NCI-H526 (cell line): ENCODE measurements at regions not wholly inside any gene's neighbourhood (a gene's known extent, or its start where the extent isn't known, plus 50 kb on each side); places are given as distances from the start of the nearest gene placed in this dataset.
"Not testable (repeated sequence)": the region's sequence is repeated elsewhere in the genome, so short reads cannot be mapped to it uniquely, and the experiment has no call there.

Source experiments
- DNase-seq, 2 experiments: peaks; one replicate each; lab custom pipeline; 2025; lab: John Stamatoyannopoulos, UW

- not testable (repeated sequence) for DNase-seq
Measured at GRCh38 chr10:93127642-93128215, 54.0 kb downstream of the CYP26A1 start.

DNA sequence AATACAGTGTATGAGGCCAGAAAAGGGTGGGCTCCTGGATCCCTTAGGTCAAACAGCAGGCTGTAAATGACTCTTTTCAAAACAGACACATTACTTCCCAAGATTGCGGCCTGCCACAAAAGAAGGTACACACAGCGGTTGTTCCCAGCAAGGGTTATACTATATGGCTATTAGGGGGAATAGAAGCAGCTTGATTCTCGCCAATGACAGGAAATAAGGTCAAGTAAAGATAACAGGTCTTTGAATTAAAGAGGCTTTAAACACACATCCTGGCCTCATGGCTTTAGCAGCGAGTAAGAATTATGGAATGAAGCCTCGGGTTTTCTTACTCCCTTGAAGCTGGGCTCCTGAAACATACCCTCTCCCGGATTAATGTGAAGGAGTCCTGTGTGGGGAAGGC is 58.3 kb downstream of the CYP26A1 start:
- no peak for DNase-seq

- peak in 1 of 2 experiments; percentile 13 for DNase-seq
Measured at GRCh38 chr10:93138113-93138870, 64.6 kb downstream of the CYP26A1 start.

GRCh38 chr10:93139059-93139655 is 65.5 kb downstream of the CYP26A1 start:
- no peak for DNase-seq

- no peak for DNase-seq
Measured at GRCh38 chr10:93142534-93142933, 68.8 kb downstream of the CYP26A1 start.

GRCh38 chr10:93143281-93143680 is 69.6 kb downstream of the CYP26A1 start:
- DNase-seq, result no peak

DNA sequence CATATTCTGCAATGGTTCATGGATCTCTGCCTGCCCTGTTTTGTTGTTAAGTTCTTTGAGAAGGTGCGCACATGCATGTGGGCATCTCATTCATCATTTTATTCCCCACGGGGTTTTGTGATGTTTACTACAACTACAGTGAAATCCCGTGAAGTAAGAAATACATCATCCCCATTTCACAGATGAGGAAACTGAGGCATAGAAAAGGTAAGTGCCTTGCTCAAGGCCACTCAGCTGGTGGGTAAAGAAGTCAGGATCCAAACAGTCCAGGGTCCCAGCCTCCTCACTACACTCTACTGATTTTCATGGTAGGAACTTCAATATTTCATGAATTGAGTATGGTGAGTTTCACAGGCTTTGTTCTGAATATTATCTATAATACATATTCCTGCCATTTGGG is 72.6 kb downstream of the CYP26A1 start:
- no peak for DNase-seq

GRCh38 chr10:93147281-93147680 is 73.6 kb downstream of the CYP26A1 start:
- DNase-seq, result no peak

DNA sequence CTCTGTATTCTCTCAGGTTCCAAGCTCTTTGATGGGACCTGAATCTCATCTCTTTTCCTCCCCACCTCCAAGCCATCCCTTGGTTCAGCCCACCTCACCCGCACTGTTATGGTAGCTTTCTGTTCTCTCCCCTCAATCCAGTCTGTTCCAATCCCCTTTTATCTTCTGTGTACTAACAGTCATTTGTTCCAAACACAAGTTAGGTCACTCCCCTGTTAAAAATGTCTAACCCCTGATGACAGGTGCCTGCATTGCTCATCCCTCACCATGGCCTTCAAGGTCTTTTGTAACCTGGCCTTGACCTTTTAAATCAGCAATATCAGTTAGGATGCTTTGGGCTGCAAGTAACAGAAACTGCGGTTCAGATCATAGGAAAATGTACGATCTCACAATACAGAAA is 74.8 kb downstream of the CYP26A1 start:
- DNase-seq, result no peak

- no peak for DNase-seq
Measured at GRCh38 chr10:93149761-93150160, 76.1 kb downstream of the CYP26A1 start.

DNA sequence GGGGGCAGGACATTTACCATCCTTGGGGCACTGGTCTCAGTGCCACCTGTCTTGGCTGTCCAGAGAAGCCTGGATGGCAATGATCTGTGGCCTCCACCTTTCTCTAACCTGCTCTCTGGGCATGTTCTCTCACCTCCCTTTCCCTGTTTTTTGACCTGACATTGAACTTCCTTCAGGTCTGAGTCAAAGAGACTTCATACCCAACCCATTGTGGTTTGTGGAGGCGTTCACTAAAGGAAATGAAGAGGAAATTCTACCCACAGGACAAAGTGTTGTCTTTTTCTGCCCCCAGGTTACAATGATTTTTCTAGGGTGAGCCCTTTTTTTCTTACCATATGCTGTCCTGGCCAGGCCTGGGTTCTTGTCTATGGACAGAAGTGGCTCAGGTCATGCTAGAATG is 76.6 kb downstream of the CYP26A1 start:
- no peak for DNase-seq

GRCh38 chr10:93150990-93151547 is 77.4 kb downstream of the CYP26A1 start:
- no peak for DNase-seq

DNA sequence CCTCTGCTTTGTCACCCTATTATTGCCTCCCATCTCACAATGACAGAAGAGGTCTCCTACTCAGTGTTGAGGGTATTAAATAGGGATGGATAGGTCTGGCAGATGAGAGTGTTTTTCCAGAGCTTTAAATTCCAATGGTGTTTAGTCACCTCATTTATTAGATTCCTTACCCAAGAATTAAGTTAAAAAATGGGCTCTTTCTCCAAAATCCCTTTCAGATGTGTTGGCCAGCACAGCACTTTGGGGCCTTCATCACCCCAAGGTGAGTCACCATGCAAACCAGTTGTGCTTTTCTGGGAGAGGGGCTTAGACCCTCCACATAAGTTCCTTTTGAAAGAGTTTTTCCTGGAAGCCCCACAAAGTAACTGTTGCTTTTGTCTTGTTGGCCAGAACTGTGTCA is 78.4 kb downstream of the CYP26A1 start:
- no peak for DNase-seq

DNA sequence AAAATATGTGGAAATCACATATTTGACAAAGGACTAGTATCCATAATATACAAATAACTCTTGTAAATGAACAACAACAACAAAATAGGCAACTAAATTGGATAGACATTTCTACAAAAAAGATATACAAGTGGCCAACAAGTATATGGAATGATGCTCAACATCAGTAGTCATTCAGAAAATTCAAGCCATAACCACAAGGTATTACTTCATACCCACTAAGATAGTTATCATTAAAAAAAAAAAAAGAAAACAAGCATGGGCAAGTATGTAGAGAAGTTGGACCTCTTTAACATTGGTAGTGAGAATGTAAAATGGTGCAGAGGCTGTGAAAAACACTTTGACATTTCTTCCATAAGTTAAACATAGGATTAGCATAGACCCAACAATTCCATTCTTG is 80.8 kb downstream of the CYP26A1 start:
- DNase-seq, result no peak

DNA sequence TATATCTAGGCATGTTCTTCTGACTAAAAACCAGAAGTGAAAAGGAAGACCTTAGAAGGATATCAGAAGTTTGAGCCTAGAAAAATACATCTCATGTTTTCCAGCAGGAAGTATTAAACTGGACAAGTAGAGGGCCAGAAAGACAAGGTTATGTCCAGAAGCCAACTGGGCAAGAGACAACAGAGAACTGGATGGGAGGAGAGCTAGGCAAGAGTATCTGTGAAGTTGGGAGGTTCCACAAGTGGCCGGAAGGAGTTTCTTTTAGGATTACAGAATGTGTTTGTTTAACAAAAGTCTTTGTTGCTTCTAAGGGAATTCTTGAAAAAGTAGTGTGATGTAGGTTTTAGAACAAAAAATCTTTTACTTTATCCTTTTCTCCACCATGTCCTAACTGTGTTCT is 86.4 kb downstream of the CYP26A1 start:
- DNase-seq, result no peak

DNA sequence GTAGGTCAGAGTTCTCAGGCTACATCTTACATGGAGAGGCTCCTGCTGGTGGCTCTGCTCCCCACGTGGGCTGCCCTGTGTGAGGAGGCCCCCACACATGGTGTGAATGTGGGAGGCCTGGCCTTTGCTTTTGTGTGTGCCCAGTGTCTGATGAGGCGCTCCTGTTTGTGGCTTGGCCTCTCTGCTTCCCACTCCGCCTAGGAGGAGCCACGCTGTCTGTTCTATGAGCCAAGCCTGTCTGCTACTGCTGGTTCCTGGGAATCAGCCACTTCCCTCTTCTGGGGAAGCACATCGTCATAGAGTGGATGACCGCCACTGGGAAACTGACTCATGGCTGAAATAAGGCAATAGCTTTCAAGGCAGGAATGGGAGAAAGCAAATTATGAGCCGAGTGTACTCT is 87.1 kb downstream of the CYP26A1 start:
- DNase-seq, result no peak

DNA sequence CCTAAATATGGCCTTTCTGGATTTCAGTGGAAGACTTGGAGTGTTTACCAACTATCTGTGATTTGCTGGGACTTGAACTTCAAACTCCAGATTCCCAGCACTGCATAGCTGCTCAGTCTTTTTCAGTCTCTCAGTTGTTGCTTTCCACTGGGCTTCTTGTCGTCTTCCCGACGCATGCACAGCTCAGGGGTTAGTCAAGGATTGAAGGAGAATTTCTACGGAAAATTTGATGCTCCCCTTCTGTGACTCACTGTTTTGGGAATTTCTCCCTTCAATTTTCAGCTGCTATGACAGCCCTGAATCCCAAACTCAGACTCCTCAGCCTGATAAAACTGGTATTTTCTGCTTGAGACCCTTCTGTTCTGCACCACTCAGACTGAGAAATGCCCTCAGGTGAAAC is 91.7 kb downstream of the CYP26A1 start:
- no peak for DNase-seq

DNA sequence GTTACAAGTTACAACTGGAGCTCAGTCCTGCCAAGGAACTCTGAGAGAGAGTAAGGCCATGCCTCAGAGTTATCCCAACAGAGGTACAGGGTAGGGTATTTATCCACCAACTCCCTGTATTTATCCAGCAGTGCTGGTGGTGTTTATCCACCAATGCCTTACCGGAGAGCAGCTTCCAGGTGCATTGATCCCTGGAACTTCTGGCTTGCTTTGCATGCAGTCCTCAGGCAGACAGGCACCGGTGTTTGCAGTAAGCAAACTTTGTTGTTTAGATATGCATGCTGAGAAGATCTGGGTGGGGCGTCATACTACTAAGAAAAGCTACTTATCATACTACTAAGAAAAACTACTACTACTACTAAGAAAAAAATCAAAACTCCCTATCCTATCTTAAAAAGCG is 92.4 kb downstream of the CYP26A1 start:
- peak; percentile 41 to 62 for DNase-seq

DNA sequence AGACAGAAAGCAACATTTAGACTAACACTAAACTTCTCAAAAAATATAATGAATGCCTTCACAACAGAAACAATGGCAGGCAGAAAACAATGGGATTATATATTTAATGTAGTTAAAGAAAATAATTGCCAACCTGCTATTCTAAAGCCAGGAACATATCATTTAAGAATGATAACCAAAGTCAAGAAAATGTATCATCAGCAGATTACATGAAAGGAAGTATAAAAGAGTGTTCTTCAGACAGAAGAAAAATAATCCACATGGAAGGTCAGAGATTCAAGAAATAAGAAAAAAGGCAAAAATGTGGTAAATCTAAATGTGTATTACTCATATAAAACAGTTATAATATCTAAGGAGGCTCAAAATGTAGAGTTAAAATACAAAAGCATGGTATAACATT is 98.1 kb downstream of the CYP26A1 start:
- no peak for DNase-seq

DNA sequence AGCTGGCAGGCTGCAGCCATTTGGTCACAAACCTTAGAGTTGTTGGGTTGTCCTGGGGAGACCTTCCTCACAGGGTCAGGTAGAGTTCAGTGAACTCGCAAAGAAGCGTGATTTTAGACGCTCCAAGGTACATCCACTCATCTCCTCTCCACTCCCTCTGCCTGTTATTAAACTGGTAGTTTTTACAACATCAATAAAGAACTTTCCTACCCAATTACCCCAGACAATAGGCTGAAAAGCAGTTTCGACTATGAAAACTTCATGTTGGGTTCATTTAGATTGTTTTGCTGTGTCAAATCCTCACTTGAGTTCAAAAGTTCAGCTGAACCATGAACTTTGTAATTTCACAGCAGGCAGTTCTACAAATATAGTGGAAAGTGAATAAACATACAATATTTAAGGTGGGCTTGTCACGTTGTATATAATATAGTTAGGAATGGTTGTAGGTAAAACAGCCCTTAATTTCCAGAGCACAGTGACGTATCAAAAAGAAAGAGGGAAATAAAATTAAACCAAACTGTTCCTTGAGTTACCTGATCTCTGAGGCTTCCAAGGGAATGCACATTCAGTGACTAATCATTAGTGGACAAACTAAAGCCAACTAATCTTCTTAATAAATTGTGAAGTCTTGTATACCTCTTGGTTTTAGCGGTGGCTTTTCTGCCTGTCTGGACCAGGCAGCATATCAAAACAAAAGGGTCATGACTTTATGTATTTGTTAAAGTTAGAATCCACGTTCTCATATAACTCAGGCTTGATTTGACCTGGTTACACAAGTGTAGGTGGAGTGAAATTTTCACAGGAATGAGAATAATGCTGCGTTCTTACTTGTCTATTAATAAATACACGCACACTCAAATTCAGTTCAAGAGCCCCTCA is 100.5 kb downstream of the CYP26A1 start:
- DNase-seq, result no peak

DNA sequence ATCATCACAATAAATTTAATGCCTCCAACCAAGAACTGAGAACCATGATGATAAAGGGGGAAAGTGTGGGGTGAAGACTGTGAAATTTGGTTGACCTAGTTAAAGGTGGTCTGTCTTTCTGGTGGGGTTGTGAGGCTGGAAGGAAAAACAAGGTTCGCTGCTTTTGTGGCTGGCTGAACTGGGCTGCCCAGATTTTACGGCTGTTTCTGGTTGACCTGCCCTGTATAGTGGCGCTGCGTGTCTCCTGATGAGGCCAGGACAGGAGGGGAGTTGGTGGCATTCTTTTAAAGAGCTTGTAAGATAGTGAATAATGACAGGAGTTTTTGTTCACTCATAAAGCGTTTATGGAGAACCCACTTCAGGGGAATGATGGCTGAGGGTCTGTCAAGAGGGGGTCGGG is 101.8 kb downstream of the CYP26A1 start:
- no peak for DNase-seq

DNA sequence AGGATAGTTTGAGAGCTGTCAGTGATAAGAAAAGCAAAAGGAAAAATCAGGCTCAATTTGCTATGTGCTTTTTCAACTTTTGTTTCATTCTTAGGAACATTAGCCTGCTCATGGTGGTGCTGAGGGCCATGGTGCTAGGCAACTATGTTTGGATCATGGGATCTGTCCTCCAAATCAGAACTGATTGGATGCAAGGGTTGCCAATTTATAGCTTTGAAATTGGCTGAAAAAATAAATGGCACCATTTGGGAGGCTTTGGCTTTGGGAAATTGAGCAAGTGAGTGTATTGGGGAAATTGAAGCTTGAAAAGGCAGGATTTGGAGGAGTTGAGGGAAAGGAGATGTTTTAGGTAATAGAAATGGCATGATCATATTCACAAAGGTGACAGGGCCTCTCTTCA is 103.8 kb downstream of the CYP26A1 start:
- no peak for DNase-seq
